ENCODE measurements at regions not wholly inside any gene's neighbourhood (a gene's known extent, or its start where the extent isn't known, plus 50 kb on each side); places are given as distances from the start of the nearest gene placed in this dataset.

GRCh38 chr3:82390868-82391267 lies 629.4 kb upstream of the GBE1 start:
- TF ChIP-seq TAF1 (IDR thresholded peaks at IDR 0.05; ENCODE audit: borderline replicate concordance, insufficient read depth, low read length) (no peak), FOXP2 (optimal IDR thresholded peaks at IDR 0.05; ENCODE audit: borderline replicate concordance, extremely low read depth, extremely low read length, insufficient read depth) (no peak), SIN3A (IDR thresholded peaks at IDR 0.05; ENCODE audit: borderline replicate concordance, insufficient read depth, low read length) (no peak), REST (IDR thresholded peaks at IDR 0.05; ENCODE audit: insufficient read depth in 1 of 2, low read depth in 2 of 2, low read length in 2 of 2) (no peak), POLR2AphosphoS5 (IDR thresholded peaks at IDR 0.05; ENCODE audit: low read depth, low read length) (no peak)

- TF ChIP-seq REST (IDR thresholded peaks at IDR 0.05; ENCODE audit: insufficient read depth in 1 of 2, low read depth in 2 of 2, low read length in 2 of 2) (no peak), POLR2AphosphoS5 (IDR thresholded peaks at IDR 0.05; ENCODE audit: low read depth, low read length) (no peak), TAF1 (IDR thresholded peaks at IDR 0.05; ENCODE audit: borderline replicate concordance, insufficient read depth, low read length) (no peak), FOXP2 (optimal IDR thresholded peaks at IDR 0.05; ENCODE audit: borderline replicate concordance, extremely low read depth, extremely low read length, insufficient read depth) (no peak), SIN3A (IDR thresholded peaks at IDR 0.05; ENCODE audit: borderline replicate concordance, insufficient read depth, low read length) (no peak)
Observed at GRCh38 chr3:82386647-82387046, 625.2 kb upstream of the GBE1 start.

GRCh38 chr3:82384181-82384580 lies 622.7 kb upstream of the GBE1 start:
- TF ChIP-seq TAF1 (IDR thresholded peaks at IDR 0.05; ENCODE audit: borderline replicate concordance, insufficient read depth, low read length) (no peak), SIN3A (IDR thresholded peaks at IDR 0.05; ENCODE audit: borderline replicate concordance, insufficient read depth, low read length) (no peak), REST (IDR thresholded peaks at IDR 0.05; ENCODE audit: insufficient read depth in 1 of 2, low read depth in 2 of 2, low read length in 2 of 2) (no peak), POLR2AphosphoS5 (IDR thresholded peaks at IDR 0.05; ENCODE audit: low read depth, low read length) (no peak), FOXP2 (optimal IDR thresholded peaks at IDR 0.05; ENCODE audit: borderline replicate concordance, extremely low read depth, extremely low read length, insufficient read depth) (no peak)

GRCh38 chr3:82382831-82383230 lies 621.4 kb upstream of the GBE1 start:
- TF ChIP-seq SIN3A (IDR thresholded peaks at IDR 0.05; ENCODE audit: borderline replicate concordance, insufficient read depth, low read length) (no peak), REST (IDR thresholded peaks at IDR 0.05; ENCODE audit: insufficient read depth in 1 of 2, low read depth in 2 of 2, low read length in 2 of 2) (no peak), POLR2AphosphoS5 (IDR thresholded peaks at IDR 0.05; ENCODE audit: low read depth, low read length) (no peak), FOXP2 (optimal IDR thresholded peaks at IDR 0.05; ENCODE audit: borderline replicate concordance, extremely low read depth, extremely low read length, insufficient read depth) (no peak), TAF1 (IDR thresholded peaks at IDR 0.05; ENCODE audit: borderline replicate concordance, insufficient read depth, low read length) (no peak)

GRCh38 chr3:82378392-82378791 lies 616.9 kb upstream of the GBE1 start:
- TF ChIP-seq TAF1 (IDR thresholded peaks at IDR 0.05; ENCODE audit: borderline replicate concordance, insufficient read depth, low read length) (no peak), SIN3A (IDR thresholded peaks at IDR 0.05; ENCODE audit: borderline replicate concordance, insufficient read depth, low read length) (no peak)
